Muscle of leg (tissue), 3 donors: ENCODE measurements at regions not wholly inside any gene's neighbourhood (a gene's known extent, or its start where the extent isn't known, plus 50 kb on each side); places are given as distances from the start of the nearest gene placed in this dataset.

Experiments used
- DNase-seq: peaks from one replicate; pipeline ENCODE4 v3.0.0; 2013
- H3K27ac ChIP-seq: one replicate; pipeline ENCODE4 v1.5.1; 2013; ENCODE audit warnings: mild to moderate bottlenecking, low read length, control low read depth
- H3K27me3 ChIP-seq: one replicate; pipeline ENCODE4 v1.6.1; 2013; ENCODE audit warnings: low read length; ENCODE audit not compliant: control insufficient read depth, insufficient read depth
- H3K36me3 ChIP-seq: one replicate; pipeline ENCODE4 v1.6.1; 2013; ENCODE audit warnings: low read length; ENCODE audit not compliant: control insufficient read depth, insufficient read depth
- H3K4me1 ChIP-seq: one replicate; pipeline ENCODE4 v1.6.1; 2013; ENCODE audit warnings: low read length; ENCODE audit not compliant: control insufficient read depth, insufficient read depth
- H3K4me3 ChIP-seq: one replicate; pipeline ENCODE4 v1.5.1; 2013; ENCODE audit warnings: low read length, control low read depth
- H3K9me3 ChIP-seq: replicated peaks from 2 replicates; pipeline ENCODE4 v1.6.1; 2013; ENCODE audit warnings: low read depth, low read length; ENCODE audit not compliant: control insufficient read depth
- WGBS: methylation state at CpG from one replicate; pipeline ENCODE4 v1.1.5; 2013; ENCODE audit warnings: missing lambda C conversion rate; ENCODE audit not compliant: insufficient coverage; 5-methylcytosine and 5-hydroxymethylcytosine counted together

DNA sequence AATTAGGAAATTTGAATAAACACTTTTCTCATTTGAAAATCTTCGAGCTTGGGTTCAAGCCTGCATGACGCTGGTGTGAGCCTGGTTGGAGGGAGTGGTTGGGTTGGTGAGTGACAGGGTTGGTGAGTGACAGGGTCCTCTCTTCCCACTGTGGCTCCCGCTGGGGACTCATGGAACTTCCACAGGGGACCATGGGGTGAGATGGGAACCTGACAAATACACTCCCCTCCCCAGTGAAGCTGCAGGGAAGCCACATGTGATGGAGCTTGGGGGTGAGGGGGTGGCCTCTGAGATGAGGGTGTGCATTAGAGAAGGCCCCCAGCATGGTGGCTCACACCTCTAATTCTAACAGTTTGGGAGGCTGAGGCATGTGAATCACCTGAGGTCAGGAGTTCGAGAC, 66.8 kb downstream of the RTL6 start:
- H3K36me3 ChIP-seq, result no peaks in the 10 kb centered on the region
- H3K27me3 ChIP-seq, result peaks cover 10% of the 10 kb centered on the region
- H3K4me1 ChIP-seq, result no peaks in the 10 kb centered on the region
- DNase-seq, result no peak
- no peak overlapping the region for H3K27ac ChIP-seq
- no peaks in the 10 kb centered on the region for H3K9me3 ChIP-seq
- H3K4me3 ChIP-seq, result no peak overlapping the region
- WGBS, result no CpG with 5 or more reads among the region's 4 CpGs

- Histone ChIP-seq H3K4me1 (peaks cover under 1% of the 10 kb centered on the region), H3K4me3 (no peak overlapping the region), H3K27ac (no peak overlapping the region), H3K27me3 (peaks cover 10% of the 10 kb centered on the region), H3K36me3 (no peaks in the 10 kb centered on the region), H3K9me3 (no peaks in the 10 kb centered on the region)
- WGBS, result 74% methylated on average over 2 of the region's 7 CpGs
- DNase-seq, result no peak
These were observed 67.3 kb downstream of the RTL6 start for GRCh38 chr22:44430716-44431115.

DNA sequence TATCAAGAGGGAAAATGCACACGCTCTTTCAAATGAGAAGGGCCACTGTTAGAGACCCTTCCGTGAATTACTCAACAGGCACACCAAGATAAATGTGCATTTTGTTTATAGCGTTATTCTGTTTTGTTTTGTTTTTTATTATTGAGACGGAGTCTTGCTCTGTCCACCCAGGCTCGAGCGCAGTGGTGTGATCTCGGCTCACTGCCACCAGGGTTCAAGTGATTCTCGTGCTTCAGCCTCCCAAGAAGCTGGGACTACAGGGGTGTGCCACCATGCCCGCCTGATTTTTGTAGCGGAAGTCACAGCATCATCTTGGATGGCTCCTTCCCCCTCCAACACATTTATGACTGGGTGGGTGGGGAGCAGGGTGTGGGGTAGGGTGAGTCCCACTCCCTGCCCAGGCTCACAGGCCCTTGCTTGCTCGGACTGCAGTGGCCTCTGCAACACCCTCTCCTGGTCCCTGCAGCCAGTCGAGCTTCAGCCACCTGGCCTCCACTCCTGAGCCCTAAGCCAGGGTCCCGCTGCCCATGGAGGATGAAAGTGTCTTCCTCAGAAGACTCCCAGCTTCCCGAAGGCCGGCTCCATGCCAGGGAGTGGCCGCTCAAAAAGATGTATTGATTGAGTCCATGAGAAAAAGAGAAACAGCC, 68.0 kb downstream of the RTL6 start:
- WGBS, result 88% methylated on average over 4 of the region's 16 CpGs
- H3K9me3 ChIP-seq, result no peaks in the 10 kb centered on the region
- peaks cover 10% of the 10 kb centered on the region for H3K27me3 ChIP-seq
- H3K36me3 ChIP-seq, result no peaks in the 10 kb centered on the region
- H3K27ac ChIP-seq, result no peak overlapping the region
- H3K4me3 ChIP-seq, result no peak overlapping the region
- peaks cover 7% of the 10 kb centered on the region for H3K4me1 ChIP-seq
- DNase-seq, result no peak

- no peak for DNase-seq
- 58% methylated on average over 11 of the region's 13 CpGs for WGBS
- Histone ChIP-seq H3K4me3 (no peak overlapping the region), H3K27ac (no peak overlapping the region), H3K27me3 (peaks cover 5% of the 10 kb centered on the region), H3K9me3 (no peaks in the 10 kb centered on the region), H3K4me1 (peaks cover 16% of the 10 kb centered on the region), H3K36me3 (no peaks in the 10 kb centered on the region)
These were observed 68.8 kb downstream of the RTL6 start for GRCh38 chr22:44428941-44429830.

DNA sequence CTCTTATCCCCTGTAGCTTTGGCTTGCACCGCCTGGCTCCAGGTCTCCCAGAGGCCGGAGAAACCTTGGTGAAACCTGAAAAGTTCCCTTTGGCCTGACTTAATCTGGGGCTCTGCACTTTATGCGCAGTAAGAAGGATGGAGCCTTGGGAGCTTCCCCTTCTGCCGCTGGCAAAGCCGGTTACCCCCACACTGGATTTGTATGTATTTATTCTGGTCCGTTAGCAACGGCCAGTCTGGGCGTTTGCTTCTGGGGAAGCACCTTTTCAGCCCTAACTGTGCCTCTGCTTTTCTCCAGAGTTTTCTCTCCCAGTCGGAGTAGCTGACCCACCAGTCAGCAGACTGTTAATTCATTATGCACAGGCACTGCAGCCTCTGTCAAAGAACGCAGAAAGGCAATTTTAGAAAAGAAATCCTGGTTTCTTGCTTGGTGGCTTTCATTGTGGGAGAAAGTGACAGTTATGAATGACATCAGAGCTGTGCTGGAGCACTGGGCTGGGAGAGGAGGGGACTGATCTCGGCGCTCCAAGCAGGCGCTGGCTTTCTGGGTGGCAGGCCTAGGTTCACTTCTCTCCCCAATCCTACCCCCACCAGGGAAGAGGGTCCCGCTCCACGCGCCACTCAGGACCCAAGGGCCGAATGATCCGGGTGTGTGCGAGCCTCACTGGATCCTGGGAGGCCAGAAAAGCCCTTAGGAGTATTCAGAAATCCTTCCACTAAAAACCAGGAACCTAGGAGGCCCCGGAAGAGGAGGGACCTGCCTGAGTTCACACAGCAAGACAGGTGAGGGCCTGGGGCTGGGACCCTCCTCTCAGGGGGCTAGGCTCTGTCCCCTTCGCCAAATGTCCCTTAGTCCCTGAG, 70.2 kb downstream of the RTL6 start:
- no peak overlapping the region for H3K4me3 ChIP-seq
- H3K27ac ChIP-seq, result no peak overlapping the region
- H3K9me3 ChIP-seq, result no peaks in the 10 kb centered on the region
- DNase-seq, result no peak
- no peaks in the 10 kb centered on the region for H3K27me3 ChIP-seq
- H3K4me1 ChIP-seq, result peaks cover 23% of the 10 kb centered on the region
- no peaks in the 10 kb centered on the region for H3K36me3 ChIP-seq
- 83% methylated on average over 12 of the region's 21 CpGs for WGBS

DNA sequence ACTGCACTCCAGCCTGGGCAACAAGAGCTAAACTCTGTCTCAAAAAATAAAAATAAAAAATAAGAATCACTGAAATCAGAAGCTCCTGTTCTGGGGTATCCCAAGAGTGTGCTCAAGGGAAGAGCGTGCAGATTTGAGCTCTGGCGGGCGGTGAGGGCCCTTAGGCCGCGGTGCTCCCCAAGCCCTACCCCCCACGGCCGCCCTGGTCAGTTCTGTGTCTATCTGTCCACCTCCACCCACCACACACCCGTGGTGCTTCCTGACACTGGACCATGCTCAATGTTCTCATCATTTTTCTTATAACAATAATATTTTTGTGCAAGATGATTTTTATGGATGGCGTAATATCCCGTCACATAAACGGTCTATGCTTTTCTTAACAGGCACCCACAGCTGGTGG, 71.1 kb downstream of the RTL6 start:
- no peaks in the 10 kb centered on the region for H3K27me3 ChIP-seq
- no peak for DNase-seq
- no peak overlapping the region for H3K27ac ChIP-seq
- H3K36me3 ChIP-seq, result no peaks in the 10 kb centered on the region
- H3K4me3 ChIP-seq, result no peak overlapping the region
- 60% methylated on average over 1 of the region's 11 CpGs for WGBS
- peaks cover 23% of the 10 kb centered on the region for H3K4me1 ChIP-seq
- no peaks in the 10 kb centered on the region for H3K9me3 ChIP-seq

DNA sequence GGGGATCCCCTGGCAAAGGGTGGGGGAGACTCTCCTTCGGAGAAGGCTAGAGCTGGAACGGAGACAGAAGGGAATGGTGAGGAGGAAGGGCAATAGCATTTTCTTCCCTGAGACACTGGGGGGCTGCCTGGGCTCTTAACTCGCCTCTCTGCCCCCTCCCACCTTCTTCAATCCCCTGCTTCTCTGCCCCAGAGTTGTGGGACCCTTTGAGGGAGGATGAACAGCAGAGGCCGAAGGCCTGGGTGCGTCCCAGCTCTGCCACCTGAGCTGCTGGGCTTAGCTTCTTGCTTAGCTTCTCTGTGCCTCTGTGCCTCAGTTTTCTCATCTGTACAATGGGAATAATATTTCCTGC, 72.4 kb downstream of the RTL6 start:
- Histone ChIP-seq H3K4me1 (peaks cover 23% of the 10 kb centered on the region), H3K27ac (no peak overlapping the region), H3K36me3 (no peaks in the 10 kb centered on the region), H3K9me3 (no peaks in the 10 kb centered on the region), H3K4me3 (no peak overlapping the region), H3K27me3 (no peaks in the 10 kb centered on the region)
- no peak for DNase-seq
- WGBS, result no CpG with 5 or more reads among the region's 5 CpGs

GRCh38 chr22:44424867-44425693, 73.0 kb downstream of the RTL6 start:
- H3K4me3 ChIP-seq, result no peak overlapping the region
- H3K36me3 ChIP-seq, result no peaks in the 10 kb centered on the region
- H3K27me3 ChIP-seq, result no peaks in the 10 kb centered on the region
- H3K4me1 ChIP-seq, result peaks cover 23% of the 10 kb centered on the region
- WGBS, result 67% methylated on average over 13 of the region's 20 CpGs
- peaks cover 5% of the 10 kb centered on the region for H3K9me3 ChIP-seq
- H3K27ac ChIP-seq, result no peak overlapping the region
- peak; percentile 36 for DNase-seq

GRCh38 chr22:44424359-44424682, 73.7 kb downstream of the RTL6 start:
- Histone ChIP-seq H3K36me3 (no peaks in the 10 kb centered on the region), H3K27me3 (no peaks in the 10 kb centered on the region), H3K9me3 (peaks cover 13% of the 10 kb centered on the region), H3K4me1 (peaks cover 23% of the 10 kb centered on the region), H3K4me3 (no peak overlapping the region), H3K27ac (no peak overlapping the region)
- 100% methylated on average over 1 of the region's 2 CpGs for WGBS
- no peak for DNase-seq
